ENCODE measurements at regions not wholly inside any gene's neighbourhood (a gene's known extent, or its start where the extent isn't known, plus 50 kb on each side); places are given as distances from the start of the nearest gene placed in this dataset.

- ChIA-PET CTCF (no interaction called here), POLR2A (ENCODE audit: low non-redundant PET) (no interaction called here)
- no peak for DNase-seq (ENCODE audit: low spot score)
- TF ChIP-seq CTCF (conservative IDR thresholded peaks at IDR 0.05; ENCODE audit: low read depth), result no peak
- H3K27ac ChIP-seq, result no peak overlapping the region
Measured at GRCh38 chr6:841569-841968, 148.6 kb upstream of the EXOC2 start.

- H3K27ac ChIP-seq, result no peak overlapping the region
- DNase-seq (ENCODE audit: low spot score), result no peak
- ChIA-PET CTCF (no interaction called here), POLR2A (ENCODE audit: low non-redundant PET) (no interaction called here)
- TF ChIP-seq CTCF (conservative IDR thresholded peaks at IDR 0.05; ENCODE audit: low read depth), result no peak
Measured at GRCh38 chr6:839201-839600, 146.3 kb upstream of the EXOC2 start.

- ChIA-PET POLR2A (ENCODE audit: low non-redundant PET) (no interaction called here), CTCF (interaction anchor here (1.0 to 1.1 kb wide), 2 partner anchors 29 to 544 kb away, joined by 3 read pairs; no protein-coding TSS in a partner anchor)
- no peak for TF ChIP-seq CTCF (conservative IDR thresholded peaks at IDR 0.05; ENCODE audit: low read depth)
- peak; percentile 41 for DNase-seq (ENCODE audit: low spot score)
- no peak overlapping the region for H3K27ac ChIP-seq
Measured at GRCh38 chr6:837380-837779, 144.4 kb upstream of the EXOC2 start.

GRCh38 chr6:836276-836853 lies 143.4 kb upstream of the EXOC2 start:
- no peak overlapping the region for H3K27ac ChIP-seq
- POLR2A ChIA-PET (ENCODE audit: low non-redundant PET), result no interaction called here
- CTCF ChIA-PET, result interaction anchor here (1.1 kb wide), 1 partner anchor 28 kb away, joined by 3 read pairs; no protein-coding TSS in a partner anchor
- no peak for TF ChIP-seq CTCF (conservative IDR thresholded peaks at IDR 0.05; ENCODE audit: low read depth)
- DNase-seq (ENCODE audit: low spot score), result peak; percentile 51

GRCh38 chr6:835476-836160 lies 142.7 kb upstream of the EXOC2 start:
- DNase-seq (ENCODE audit: low spot score), result peak; percentile 42
- POLR2A ChIA-PET (ENCODE audit: low non-redundant PET), result no interaction called here
- H3K27ac ChIP-seq, result no peak overlapping the region
- no peak for TF ChIP-seq CTCF (conservative IDR thresholded peaks at IDR 0.05; ENCODE audit: low read depth)
- CTCF ChIA-PET, result no interaction called here

- POLR2A ChIA-PET (ENCODE audit: low non-redundant PET), result no interaction called here
- no peak for DNase-seq (ENCODE audit: low spot score)
Measured at GRCh38 chr6:834866-835265, 141.9 kb upstream of the EXOC2 start.

More at GRCh38 chr6:834866-835265, 141.9 kb upstream of the EXOC2 start:
- no peak for TF ChIP-seq CTCF (conservative IDR thresholded peaks at IDR 0.05; ENCODE audit: low read depth)
- no peak overlapping the region for H3K27ac ChIP-seq
- CTCF ChIA-PET, result no interaction called here

Measured in RWPE1 (cell line).